GM12878 (cell line): ENCODE measurements at regions not wholly inside any gene's neighbourhood (a gene's known extent, or its start where the extent isn't known, plus 50 kb on each side); places are given as distances from the start of the nearest gene placed in this dataset.
"Not testable (repeated sequence)": the region's sequence is repeated elsewhere in the genome, so short reads cannot be mapped to it uniquely, and the experiment has no call there.

Experiments
- ATAC-seq: fragments of 200-7000 bp; cut with Tn5 transposase; 3 replicates; pipeline ENCODE4 v1.9.1; 2020; ENCODE audit warnings: mild to moderate bottlenecking, moderate library complexity
- BruUV-seq: library from RNA; stranded (reverse); fragments of 400-500 nt; replicated peaks from 2 replicates; lab custom pipeline; 2021; lab: Mats Ljungman, UMichigan
- CTCF ChIA-PET: fragments of 300-600 bp; sonication (Branson Sonifier 250); formaldehyde crosslinking; extraction: SDS; loops from one replicate; lab custom pipeline; 2021; ENCODE audit warnings: inconsistent platforms; lab: Yijun Ruan, JAX
- POLR2A ChIA-PET: fragments of 350-600 bp; formaldehyde crosslinking; extraction: SDS; loops from one replicate; lab custom pipeline; 2021; ENCODE audit warnings: inconsistent platforms; lab: Charles Lee
- RAD21 ChIA-PET: fragments of 300-600 bp; sonication (Branson Sonifier 250); formaldehyde crosslinking; loops from one replicate; lab custom pipeline; 2023; ENCODE audit warnings: antibody characterized with exemption; ENCODE audit not compliant: unreplicated experiment; lab: Charles Lee
- SMC1A ChIA-PET: fragments of 300-600 bp; sonication (Branson Sonifier 250); formaldehyde crosslinking; loops from one replicate; lab custom pipeline; 2023; ENCODE audit not compliant: unreplicated experiment, uncharacterized antibody; lab: Charles Lee
- DNase-seq: peaks from one replicate; pipeline ENCODE4 v3.0.0-alpha.2; 2011; ENCODE audit warnings: low read depth, low spot score
- FAIRE-seq: peaks from 3 replicates; lab custom pipeline; 2011; peaks lifted over from hg19 to GRCh38; lab: Jason Lieb, UNC
- H2AFZ ChIP-seq: 2 replicates; pipeline ENCODE4 v1.6.0; 2011; ENCODE audit warnings: low read depth, low read length, control low read depth; ENCODE audit not compliant: control insufficient read depth
- H3K27ac ChIP-seq: 2 replicates; pipeline ENCODE4 v1.5.1; 2011; ENCODE audit warnings: control low read depth; ENCODE audit not compliant: control insufficient read depth, insufficient read depth
- H3K27me3 ChIP-seq, 2 experiments: replicated peaks in 1 of 2; 2 replicates each; pipeline versions ENCODE4 v1.6.0 to v1.6.1; 2011; ENCODE audit warnings: low read length in 1 of 2; ENCODE audit not compliant: control insufficient read depth in 2 of 2, insufficient read depth in 2 of 2
- H3K36me3 ChIP-seq, 2 experiments: 2 replicates each; pipeline ENCODE4 v1.5.1; 2011; ENCODE audit warnings: low read length in 1 of 2; ENCODE audit not compliant: control insufficient read depth in 2 of 2, insufficient read depth in 2 of 2
- H3K4me1 ChIP-seq: 2 replicates; pipeline ENCODE4 v1.6.1; 2011; ENCODE audit warnings: mild to moderate bottlenecking, low read length, moderate library complexity, mixed read lengths; ENCODE audit not compliant: control insufficient read depth, insufficient read depth
- H3K4me2 ChIP-seq: 2 replicates; pipeline ENCODE4 v1.6.0; 2011; ENCODE audit warnings: control low read depth; ENCODE audit not compliant: control insufficient read depth, insufficient read depth
- H3K4me3 ChIP-seq: fragments of 200-600 bp; sonication (generic); 2 replicates; pipeline ENCODE4 v1.5.1; 2016
- H3K79me2 ChIP-seq: 2 replicates; pipeline ENCODE4 v1.6.0; 2011; ENCODE audit warnings: low read length; ENCODE audit not compliant: control insufficient read depth, insufficient read depth
- H3K9ac ChIP-seq: 2 replicates; pipeline ENCODE4 v1.8.0; 2011; ENCODE audit warnings: low read length, control low read depth, mixed read lengths; ENCODE audit not compliant: control insufficient read depth, insufficient read depth
- H3K9me3 ChIP-seq: replicated peaks from 3 replicates; pipeline ENCODE4 v1.5.1; 2011; ENCODE audit warnings: mild to moderate bottlenecking, low read length; ENCODE audit not compliant: control insufficient read depth, insufficient read depth
- H4K20me1 ChIP-seq: 2 replicates; pipeline ENCODE4 v1.6.0; 2011; ENCODE audit not compliant: control insufficient read depth, insufficient read depth
- ATF7 ChIP-seq: fragments of 450-650 bp; IDR thresholded peaks from 2 replicates; pipeline ENCODE4 v1.6.1; 2016; ENCODE audit warnings: low read depth, mild to moderate bottlenecking
- EP300 ChIP-seq, 2 experiments: fragments of 150-350 bp in 1 of 2; IDR thresholded peaks; 2 replicates each; pipeline ENCODE4 v1.6.1; 2011 to 2012; ENCODE audit warnings: low read depth in 2 of 2, low read length in 2 of 2, borderline replicate concordance in 1 of 2, improper control_type of control experiment in 1 of 2, inconsistent platforms in 1 of 2; ENCODE audit not compliant: control insufficient read depth in 1 of 2
- FOS ChIP-seq: IDR thresholded peaks from 3 replicates; pipeline ENCODE4 v1.6.1; 2011; ENCODE audit warnings: borderline replicate concordance; ENCODE audit not compliant: insufficient read length; ENCODE audit errors: extremely low read depth
- KLF5 ChIP-seq: fragments of 450-650 bp; IDR thresholded peaks from 2 replicates; pipeline ENCODE4 v1.6.1; 2014; ENCODE audit warnings: mild to moderate bottlenecking; ENCODE audit not compliant: partially characterized antibody
- PAX8 ChIP-seq: fragments of 450-650 bp; IDR thresholded peaks from 2 replicates; pipeline ENCODE4 v1.6.1; 2017; ENCODE audit warnings: mild to moderate bottlenecking, moderate library complexity
- SMAD5 ChIP-seq: IDR thresholded peaks from 2 replicates; pipeline ENCODE4 v1.6.1; 2016; ENCODE audit warnings: antibody characterized with exemption, low read depth
- SMARCA5 ChIP-seq: fragments of 450-650 bp; IDR thresholded peaks from 2 replicates; pipeline ENCODE4 v1.6.1; 2017; ENCODE audit warnings: mild to moderate bottlenecking
- SREBF2 ChIP-seq: IDR thresholded peaks from 2 replicates; pipeline ENCODE4 v1.6.1; 2012; ENCODE audit warnings: mild to moderate bottlenecking, low read length
- TARDBP ChIP-seq: IDR thresholded peaks from 2 replicates; pipeline ENCODE4 v1.6.1; 2016; ENCODE audit warnings: borderline replicate concordance
- WGBS: methylation state at CpG from one replicate; pipeline ENCODE4 v1.1.6; 2016; ENCODE audit warnings: low lambda C conversion rate; ENCODE audit not compliant: insufficient replicate concordance, insufficient coverage; ENCODE audit errors: missing lambda C conversion rate; 5-methylcytosine and 5-hydroxymethylcytosine counted together
- in situ Hi-C: fragments of 300-500 bp; cut with MboI; formaldehyde crosslinking; loops from 9 replicates; pipeline ENCODE4 v1.14.3; 2018; ENCODE audit warnings: mixed read lengths
- intact Hi-C: fragments of 100-400 bp; cut with micrococcal nuclease; formaldehyde crosslinking; loops from one replicate; pipeline ENCODE4 v1.14.2; 2022; ENCODE audit not compliant: unreplicated experiment

DNA sequence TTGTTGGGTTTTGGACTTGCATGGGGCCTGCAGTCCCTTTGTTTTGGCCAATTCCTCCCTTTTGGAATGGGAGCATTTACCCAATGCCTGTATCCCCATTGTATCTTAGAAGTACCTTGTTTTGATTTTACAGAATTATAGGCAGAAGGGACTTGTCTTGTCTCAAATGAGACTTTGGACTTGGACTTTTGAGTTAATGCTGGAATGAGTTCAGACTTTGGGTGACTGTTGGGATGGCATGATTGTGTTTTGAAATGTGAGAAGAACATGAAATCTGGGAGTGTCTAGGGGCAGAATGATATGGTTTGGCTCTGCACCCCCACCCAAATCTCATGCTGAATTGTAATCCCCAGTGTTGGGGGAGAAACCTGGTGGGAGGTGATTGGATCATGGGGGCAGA lies 76.8 kb upstream of the MKI67 start:
- ChIA-PET POLR2A (no interaction called here), CTCF (no interaction called here), SMC1A (no interaction called here), RAD21 (no interaction called here)
- no peak overlapping the region for H3K4me3 ChIP-seq
- in situ Hi-C loops = no loop called here
- no peaks in the 10 kb centered on the region for H3K4me1 ChIP-seq
- BruUV-seq = no TSS peak
- TF ChIP-seq FOS (no peak), SMARCA5 (no peak), SMAD5 (no peak), KLF5 (no peak), SREBF2 (no peak), EP300 (IDR thresholded peaks at IDR 0.05; ENCODE audit: borderline replicate concordance in 1 of 2, control insufficient read depth in 1 of 2, low read depth in 2 of 2, low read length in 2 of 2) (no peak), TARDBP (no peak), ATF7 (no peak), PAX8 (no peak)
- no peak overlapping the region for H3K27ac ChIP-seq
- no peaks in the 10 kb centered on the region for H3K27me3 ChIP-seq
- intact Hi-C loops = no loop called here
- H3K4me2 ChIP-seq = no peak overlapping the region
- DNase-seq (no peak), FAIRE-seq (no peak), ATAC-seq (no peak)
- H3K9me3 ChIP-seq = no peaks in the 10 kb centered on the region; the same call in 2 of the 3 replicates
- no peaks in the 10 kb centered on the region for H3K79me2 ChIP-seq
- H2AFZ ChIP-seq = no peak overlapping the region
- H3K9ac ChIP-seq = no peak overlapping the region
- H3K36me3 ChIP-seq = no peaks in the 10 kb centered on the region
- H4K20me1 ChIP-seq = no peaks in the 10 kb centered on the region

DNA sequence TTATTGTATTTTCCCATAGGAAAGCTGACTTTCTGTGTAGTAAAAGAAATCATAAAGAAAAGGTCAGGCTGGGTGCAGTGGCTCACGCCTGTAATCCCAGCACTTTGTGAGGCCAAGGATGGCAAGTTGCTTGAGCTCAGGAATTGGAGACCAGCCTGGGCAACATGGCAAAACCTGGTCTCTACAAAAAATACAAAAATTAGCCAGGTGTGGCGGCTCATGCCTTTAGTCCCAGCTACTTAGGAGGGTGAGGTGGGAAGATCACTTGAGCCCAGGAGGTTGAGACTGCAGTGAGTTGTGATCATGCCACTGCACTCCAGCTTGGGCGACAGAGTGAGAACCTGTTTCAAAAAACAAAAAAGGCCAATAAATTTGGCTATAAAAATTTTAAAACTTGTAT lies 79.4 kb upstream of the MKI67 start:
- H2AFZ ChIP-seq, RAD21 ChIA-PET, H3K4me2 ChIP-seq, SMC1A ChIA-PET, H3K9me3 ChIP-seq, H4K20me1 ChIP-seq, FAIRE-seq, intact Hi-C loops, H3K4me1 ChIP-seq, H3K9ac ChIP-seq, CTCF ChIA-PET, DNase-seq, H3K4me3 ChIP-seq, H3K79me2 ChIP-seq, BruUV-seq, H3K36me3 ChIP-seq, H3K27me3 ChIP-seq, ATAC-seq, H3K27ac ChIP-seq, POLR2A ChIA-PET, in situ Hi-C loops: not testable (repeated sequence)
- 18% methylated on average over 3 of the region's 3 CpGs for WGBS
